GM18507 (cell line): ENCODE measurements at regions not wholly inside any gene's neighbourhood (a gene's known extent, or its start where the extent isn't known, plus 50 kb on each side); places are given as distances from the start of the nearest gene placed in this dataset.

Experiments used
- DNase-seq: peaks from one replicate; pipeline ENCODE4 v3.0.0; 2011; ENCODE audit warnings: low read depth; ENCODE audit not compliant: insufficient read length; ENCODE audit errors: extremely low spot score
- FAIRE-seq: peaks from 2 replicates; lab custom pipeline; 2011; peaks lifted over from hg19 to GRCh38; lab: Jason Lieb, UNC

GRCh38 chrX:6917666-6918065 is 229.8 kb upstream of the STS start:
- no peak for FAIRE-seq
- DNase-seq: no peak

GRCh38 chrX:6910218-6910617 is 237.3 kb upstream of the STS start:
- DNase-seq (no peak), FAIRE-seq (no peak)

- DNase-seq: no peak
- FAIRE-seq: no peak
These were observed 238.1 kb upstream of the STS start for GRCh38 chrX:6909396-6909795.

GRCh38 chrX:6906608-6907007 is 240.9 kb upstream of the STS start:
- no peak for FAIRE-seq
- no peak for DNase-seq

GRCh38 chrX:6904156-6904555 is 243.4 kb upstream of the STS start:
- no peak for DNase-seq

GRCh38 chrX:6898371-6898770 is 249.1 kb upstream of the STS start:
- FAIRE-seq (no peak), DNase-seq (no peak)

More at GRCh38 chrX:6904156-6904555, 243.4 kb upstream of the STS start:
- no peak for FAIRE-seq

GRCh38 chrX:6891404-6891803 is 256.1 kb upstream of the STS start:
- FAIRE-seq: no peak
- no peak for DNase-seq

GRCh38 chrX:6890544-6891261 is 256.8 kb upstream of the STS start:
- no peak for FAIRE-seq

GRCh38 chrX:6885909-6886308 is 261.6 kb upstream of the STS start:
- no peak for FAIRE-seq

More at GRCh38 chrX:6890544-6891261, 256.8 kb upstream of the STS start:
- no peak for DNase-seq

GRCh38 chrX:6885396-6885795 is 262.1 kb upstream of the STS start:
- FAIRE-seq (no peak), DNase-seq (no peak)

More at GRCh38 chrX:6885909-6886308, 261.6 kb upstream of the STS start:
- DNase-seq: no peak

GRCh38 chrX:6861456-6861855 is 286.1 kb upstream of the STS start:
- FAIRE-seq (no peak), DNase-seq (no peak)

GRCh38 chrX:6857749-6858148 is 289.8 kb upstream of the STS start:
- FAIRE-seq (no peak), DNase-seq (no peak)

- DNase-seq (no peak), FAIRE-seq (no peak)
These were observed 291.0 kb upstream of the STS start for GRCh38 chrX:6856471-6856870.

- DNase-seq (no peak), FAIRE-seq (no peak)
These were observed 294.6 kb upstream of the STS start for GRCh38 chrX:6852869-6853268.

- no peak for DNase-seq
- FAIRE-seq: no peak
These were observed 295.4 kb upstream of the STS start for GRCh38 chrX:6852121-6852520.

GRCh38 chrX:6851140-6851539 is 296.4 kb upstream of the STS start:
- DNase-seq (no peak), FAIRE-seq (no peak)

- DNase-seq (no peak), FAIRE-seq (peak; percentile 45)
These were observed 297.6 kb upstream of the STS start for GRCh38 chrX:6849716-6850414.

- FAIRE-seq: no peak
- no peak for DNase-seq
These were observed 297.7 kb upstream of the VCX3A start for GRCh38 chrX:6832619-6833018.

GRCh38 chrX:6826856-6827255 is 291.9 kb upstream of the VCX3A start:
- FAIRE-seq: no peak

GRCh38 chrX:6821730-6822129 is 286.8 kb upstream of the VCX3A start:
- no peak for DNase-seq
- FAIRE-seq: no peak

More at GRCh38 chrX:6826856-6827255, 291.9 kb upstream of the VCX3A start:
- DNase-seq: no peak

GRCh38 chrX:6813836-6814370 is 279.0 kb upstream of the VCX3A start:
- DNase-seq (no peak), FAIRE-seq (no peak)
